Activated B cell treated with CpG ODN at 0.5 μM for 24 hours (primary cell): ENCODE measurements at regions not wholly inside any gene's neighbourhood (a gene's known extent, or its start where the extent isn't known, plus 50 kb on each side); places are given as distances from the start of the nearest gene placed in this dataset.

Experiments
- ATAC-seq: fragments of 200-7000 bp; cut with Tn5 transposase; one replicate; pipeline ENCODE4 v1.10.0; 2021; ENCODE audit warnings: low read depth, mild to moderate bottlenecking, moderate library complexity
- CTCF ChIA-PET: fragments of 350-600 bp; sonication (Branson Sonifier 250); formaldehyde crosslinking; loops from one replicate; lab custom pipeline; 2021; ENCODE audit warnings: antibody characterized with exemption; lab: Charles Lee
- POLR2A ChIA-PET: fragments of 350-600 bp; sonication (Branson Sonifier 250); formaldehyde crosslinking; loops from one replicate; lab custom pipeline; 2021; ENCODE audit warnings: antibody characterized with exemption; lab: Charles Lee
- DNase-seq: peaks from one replicate; pipeline ENCODE4 v3.0.0; 2022
- H3K27ac Mint-ChIP-seq: one replicate; pipeline ENCODE4 v1.8.0; 2020; ENCODE audit warnings: mixed read lengths
- H3K27me3 Mint-ChIP-seq: one replicate; pipeline ENCODE4 v1.8.0; 2021; ENCODE audit warnings: mixed read lengths
- H3K36me3 Mint-ChIP-seq: one replicate; pipeline ENCODE4 v1.8.0; 2021; ENCODE audit warnings: low read depth, mixed read lengths
- H3K4me1 Mint-ChIP-seq: one replicate; pipeline ENCODE4 v1.8.0; 2021; ENCODE audit warnings: mixed read lengths
- H3K4me3 Mint-ChIP-seq: one replicate; pipeline ENCODE4 v1.8.0; 2020; ENCODE audit warnings: mild to moderate bottlenecking, mixed read lengths
- H3K9me3 Mint-ChIP-seq: one replicate; pipeline ENCODE4 v1.8.0; 2020; ENCODE audit warnings: mixed read lengths
- CTCF ChIP-seq: fragments of 200-600 bp; IDR thresholded peaks from one replicate; pipeline ENCODE4 v1.8.0; 2022; ENCODE audit warnings: antibody characterized with exemption, mild to moderate bottlenecking
- intact Hi-C: fragments of 100-400 bp; cut with micrococcal nuclease; formaldehyde crosslinking; loops from one replicate; pipeline ENCODE4 v1.15.1; 2024

GRCh38 chr5:57889558-57889957 lies 406.9 kb upstream of the ACTBL2 start:
- no peak for TF ChIP-seq CTCF
- H3K36me3 Mint-ChIP-seq, result no peaks in the 10 kb centered on the region
- H3K27me3 Mint-ChIP-seq, result no peaks in the 10 kb centered on the region
- H3K9me3 Mint-ChIP-seq, result no peaks in the 10 kb centered on the region
- ATAC-seq (no peak), DNase-seq (no peak)
- no peak overlapping the region for H3K27ac Mint-ChIP-seq
- ChIA-PET CTCF (no interaction called here), POLR2A (no interaction called here)
- no peak overlapping the region for H3K4me3 Mint-ChIP-seq
- no peaks in the 10 kb centered on the region for H3K4me1 Mint-ChIP-seq
- intact Hi-C loops, result loop anchor here (2.0 kb wide), 1 partner anchor 571 kb away; the partner anchor contains the start of gene PLK2

- TF ChIP-seq CTCF, result no peak
- Mint-ChIP-seq H3K27ac (no peak overlapping the region), H3K9me3 (no peaks in the 10 kb centered on the region), H3K27me3 (no peaks in the 10 kb centered on the region), H3K36me3 (no peaks in the 10 kb centered on the region), H3K4me1 (no peaks in the 10 kb centered on the region), H3K4me3 (no peak overlapping the region)
- ChIA-PET POLR2A (no interaction called here), CTCF (interaction anchor here (1.1 kb wide), 1 partner anchor 8 kb away, joined by 4 read pairs; no protein-coding TSS in a partner anchor)
- intact Hi-C loops, result loop anchor here (2.0 kb wide), 1 partner anchor 573 kb away; the partner anchor contains the start of gene PLK2
- ATAC-seq (no peak), DNase-seq (no peak)
Measured at GRCh38 chr5:57887851-57888621, 405.4 kb upstream of the ACTBL2 start.

DNA sequence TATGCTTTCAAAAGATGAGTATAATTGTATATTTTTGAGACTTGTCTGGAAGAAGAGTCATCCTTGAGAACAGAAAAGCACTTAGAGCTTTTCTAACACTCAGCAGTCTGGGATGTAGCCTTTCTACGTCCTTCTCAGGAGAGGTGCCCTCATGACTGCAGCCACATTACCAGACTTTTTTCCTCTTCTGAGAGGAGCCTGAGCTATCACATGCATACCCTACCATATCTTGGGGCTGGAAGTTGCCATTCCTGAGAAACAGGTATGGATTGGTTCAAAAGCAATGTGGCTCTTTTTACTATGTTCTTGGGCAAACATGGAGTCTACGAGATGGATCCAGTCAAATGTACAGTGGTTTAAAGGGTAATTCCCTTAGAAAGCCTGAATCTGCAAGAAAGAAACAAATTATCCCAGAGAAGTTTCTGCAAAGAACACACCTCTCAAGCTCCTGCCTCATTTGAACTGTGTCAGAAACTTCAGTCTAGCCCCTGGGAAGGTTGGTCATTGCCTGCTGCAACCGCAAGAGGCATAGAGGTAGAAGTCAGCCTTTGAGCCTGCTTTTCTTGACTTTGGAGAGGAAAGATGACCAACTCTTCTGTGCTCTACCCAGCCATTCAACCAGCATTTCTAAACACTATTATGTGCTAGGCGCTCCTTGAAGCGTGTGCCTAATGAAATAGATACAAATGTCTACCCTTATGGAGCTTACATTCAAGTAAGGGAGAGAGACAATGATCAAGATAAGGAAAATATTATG lies 401.9 kb upstream of the ACTBL2 start:
- Mint-ChIP-seq H3K9me3 (no peaks in the 10 kb centered on the region), H3K36me3 (no peaks in the 10 kb centered on the region), H3K27ac (no peak overlapping the region), H3K4me3 (no peak overlapping the region), H3K27me3 (no peaks in the 10 kb centered on the region), H3K4me1 (no peaks in the 10 kb centered on the region)
- ChIA-PET POLR2A (no interaction called here), CTCF (no interaction called here)
- ATAC-seq (no peak), DNase-seq (no peak)
- no peak for TF ChIP-seq CTCF
- intact Hi-C loops, result no loop called here

GRCh38 chr5:57880216-57880615 lies 397.6 kb upstream of the ACTBL2 start:
- no peak for DNase-seq
- ChIA-PET POLR2A (no interaction called here), CTCF (no interaction called here)
- Mint-ChIP-seq H3K36me3 (no peaks in the 10 kb centered on the region), H3K27me3 (no peaks in the 10 kb centered on the region), H3K4me3 (no peak overlapping the region), H3K27ac (no peak overlapping the region), H3K9me3 (no peaks in the 10 kb centered on the region), H3K4me1 (no peaks in the 10 kb centered on the region)
- intact Hi-C loops, result no loop called here
- ATAC-seq, result no peak
- no peak for TF ChIP-seq CTCF

- TF ChIP-seq CTCF, result no peak
- Mint-ChIP-seq H3K27ac (no peak overlapping the region), H3K4me1 (no peaks in the 10 kb centered on the region), H3K36me3 (no peaks in the 10 kb centered on the region), H3K9me3 (no peaks in the 10 kb centered on the region), H3K27me3 (no peaks in the 10 kb centered on the region), H3K4me3 (no peak overlapping the region)
- POLR2A ChIA-PET, result no interaction called here
- ATAC-seq (no peak), DNase-seq (no peak)
- CTCF ChIA-PET, result no interaction called here
- intact Hi-C loops, result no loop called here
Measured at GRCh38 chr5:57878301-57878722, 395.7 kb upstream of the ACTBL2 start.
